HUDEP-2 (cell line): ENCODE measurements at regions not wholly inside any gene's neighbourhood (a gene's known extent, or its start where the extent isn't known, plus 50 kb on each side); places are given as distances from the start of the nearest gene placed in this dataset.
"Not testable (repeated sequence)": the region's sequence is repeated elsewhere in the genome, so short reads cannot be mapped to it uniquely, and the experiment has no call there.

Source experiments
- DNase-seq, 76 experiments: peaks; one replicate each; lab custom pipeline; 2025; ENCODE audit not compliant: unreplicated experiment in 76 of 76; lab: John Stamatoyannopoulos, UW

DNA sequence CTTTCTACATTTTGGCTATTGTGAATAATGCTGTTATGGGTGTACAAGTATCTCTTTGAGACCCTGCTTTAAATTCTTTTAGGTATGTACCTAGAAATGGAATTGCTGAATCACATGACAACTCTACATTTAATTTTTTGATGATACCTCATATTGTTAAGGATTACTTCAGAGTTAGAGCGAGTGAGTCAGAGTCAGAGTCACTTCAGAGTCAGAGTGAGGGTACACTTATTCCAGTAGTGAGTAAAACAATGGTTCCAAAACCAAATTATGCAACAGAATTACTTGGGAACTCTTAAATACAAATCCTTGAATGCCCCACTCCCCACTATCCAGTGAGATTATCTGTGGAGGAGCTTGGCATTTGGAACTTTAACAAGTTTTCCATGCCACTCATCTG, 50.3 kb upstream of the SNRK start:
- no peak for DNase-seq

GRCh38 chr3:43233062-43233461, 53.3 kb upstream of the SNRK start:
- no peak for DNase-seq

DNA sequence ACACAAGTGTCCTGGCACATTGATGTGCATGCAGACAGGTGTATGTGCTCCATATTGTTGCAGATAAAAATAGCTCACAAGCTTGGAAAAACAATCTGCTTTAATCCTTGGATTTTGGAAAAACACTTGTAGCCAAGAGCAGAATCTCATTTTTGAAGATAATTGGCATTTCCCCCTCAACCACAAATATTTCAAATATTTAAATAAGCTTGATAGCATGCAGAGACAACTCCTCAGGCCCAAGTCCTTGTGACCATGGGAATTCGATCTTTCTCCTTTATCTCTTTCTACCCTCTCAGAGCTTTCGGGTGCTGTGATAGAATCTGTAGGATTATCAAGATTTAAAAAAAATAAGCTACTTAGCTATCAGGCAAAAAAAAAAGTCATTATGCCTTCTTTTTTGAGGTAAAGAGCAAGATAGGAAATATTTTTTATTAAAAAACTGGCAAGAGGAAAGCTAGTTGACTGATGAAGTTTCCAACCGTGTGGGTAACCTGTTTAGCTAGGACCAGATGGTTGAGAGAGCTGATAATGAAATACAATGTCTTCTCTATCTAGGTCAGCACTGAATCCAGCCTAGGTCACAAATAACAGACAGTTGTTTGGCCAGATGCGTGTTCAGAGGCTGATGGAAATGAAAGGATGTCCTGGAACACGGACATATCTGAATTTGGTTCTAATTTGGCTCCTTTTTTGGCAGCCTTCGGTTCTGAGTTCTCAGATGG, 54.9 kb upstream of the SNRK start:
- DNase-seq, result no peak

DNA sequence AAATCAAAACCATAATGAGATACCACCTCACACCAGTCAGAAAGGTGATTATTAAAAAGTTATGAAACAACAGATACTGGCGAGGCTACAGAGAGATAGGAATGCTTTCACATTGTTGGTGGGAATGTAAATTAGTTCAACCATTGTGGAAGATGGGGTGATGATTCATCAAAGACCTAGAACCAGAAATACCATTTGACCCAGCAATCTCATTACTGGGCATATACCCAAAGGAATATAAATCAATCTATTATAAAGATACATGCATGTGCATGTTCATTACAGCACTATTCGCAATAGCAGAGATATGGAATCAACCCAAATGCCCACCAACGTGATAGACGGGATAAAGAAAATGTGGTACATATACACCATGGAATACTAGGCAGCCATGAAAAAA, 56.5 kb upstream of the SNRK start:
- not testable (repeated sequence) for DNase-seq

DNA sequence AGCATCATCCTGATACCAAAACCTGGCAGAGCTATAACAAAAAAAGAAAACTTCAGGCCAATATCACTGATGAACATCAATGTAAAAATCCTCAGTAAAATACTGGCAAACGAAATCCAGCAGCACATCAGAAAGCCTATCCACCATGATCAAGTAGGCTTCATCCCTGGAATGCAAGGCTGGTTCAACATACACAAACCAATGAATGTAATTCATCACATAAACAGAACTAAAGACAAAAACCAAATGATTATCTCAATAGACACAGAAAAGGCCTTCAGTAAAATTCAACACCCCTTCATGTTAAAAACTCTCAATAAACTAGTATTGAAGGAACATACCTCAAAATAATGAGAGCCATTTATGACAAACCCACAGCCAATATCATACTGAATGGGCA, 58.7 kb upstream of the SNRK start:
- DNase-seq, result not testable (repeated sequence)

- DNase-seq, result no peak
Measured at GRCh38 chr3:43224405-43225073, 61.8 kb upstream of the SNRK start.

DNA sequence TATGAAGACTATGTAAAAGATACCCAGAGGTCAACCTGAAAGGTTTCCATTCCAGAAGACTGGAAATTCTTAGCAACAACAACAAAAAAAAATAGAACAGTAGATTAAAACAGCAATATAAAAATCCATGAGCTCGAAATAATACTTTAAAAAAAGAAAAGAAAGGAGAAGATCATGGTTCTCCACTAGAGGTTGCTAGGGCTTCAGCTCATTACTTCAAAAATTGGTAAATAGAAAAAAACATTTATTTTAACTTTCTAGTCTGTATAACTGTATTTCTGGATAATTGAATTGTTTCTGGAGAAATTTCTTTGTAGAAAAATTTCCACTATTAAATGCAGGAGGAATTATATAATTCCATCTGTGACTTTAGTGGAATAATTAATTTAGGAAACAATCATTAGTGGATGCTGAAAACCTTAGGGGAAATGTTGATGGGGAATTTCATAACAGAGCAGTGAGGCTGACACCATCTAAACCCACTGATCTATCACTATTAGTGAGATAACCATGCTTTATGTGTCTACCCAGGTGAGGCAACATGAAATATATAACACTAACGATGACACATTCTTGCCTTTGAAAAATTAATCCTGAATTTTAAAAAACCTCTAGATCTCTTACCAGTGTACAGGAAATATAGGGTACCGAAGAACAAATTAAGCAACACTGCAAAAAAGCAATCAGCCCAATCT, 62.5 kb upstream of the SNRK start:
- no peak for DNase-seq

GRCh38 chr3:43222590-43222989, 63.8 kb upstream of the SNRK start:
- no peak for DNase-seq

DNA sequence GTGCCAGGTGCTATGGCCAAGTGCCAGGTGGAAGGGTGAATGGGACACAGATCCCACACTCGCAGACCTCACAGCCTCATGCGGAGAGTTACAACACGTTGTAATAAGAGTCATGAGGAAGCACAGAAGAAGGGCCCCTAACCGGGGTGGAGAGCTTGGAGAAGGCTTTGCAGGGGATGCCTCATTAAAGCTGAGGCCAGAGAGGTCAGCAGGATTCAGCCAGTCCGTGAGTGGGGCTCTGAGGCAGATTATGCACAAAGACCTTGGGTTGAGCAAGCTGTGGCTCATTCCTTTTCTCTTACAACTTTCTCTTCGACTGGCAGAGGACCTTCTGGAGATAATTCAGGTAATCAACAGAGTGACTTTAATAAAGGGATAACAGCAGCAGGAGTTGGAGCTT, 65.3 kb upstream of the SNRK start:
- no peak for DNase-seq

DNA sequence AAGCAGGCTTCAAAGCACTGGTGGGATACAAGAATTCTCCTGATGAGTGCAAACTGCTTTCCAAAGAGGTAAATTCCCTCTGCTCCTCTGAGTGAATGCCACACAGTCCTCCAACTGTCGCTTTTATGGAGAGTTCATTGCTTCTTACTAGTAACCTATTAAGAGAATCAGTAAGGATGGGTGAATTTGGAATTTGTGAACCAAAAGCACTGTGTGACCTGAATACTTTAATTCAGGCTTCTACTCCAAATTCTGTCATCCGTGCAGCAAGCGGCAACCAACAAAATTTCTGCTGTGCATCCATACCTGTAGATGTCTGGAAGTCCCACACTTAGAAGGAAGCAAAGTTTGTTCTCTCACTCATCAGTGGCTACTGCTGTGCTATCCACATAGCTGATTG, 66.7 kb upstream of the SNRK start:
- DNase-seq, result no peak

- no peak for DNase-seq
Measured at GRCh38 chr3:43218921-43219320, 67.4 kb upstream of the SNRK start.

DNA sequence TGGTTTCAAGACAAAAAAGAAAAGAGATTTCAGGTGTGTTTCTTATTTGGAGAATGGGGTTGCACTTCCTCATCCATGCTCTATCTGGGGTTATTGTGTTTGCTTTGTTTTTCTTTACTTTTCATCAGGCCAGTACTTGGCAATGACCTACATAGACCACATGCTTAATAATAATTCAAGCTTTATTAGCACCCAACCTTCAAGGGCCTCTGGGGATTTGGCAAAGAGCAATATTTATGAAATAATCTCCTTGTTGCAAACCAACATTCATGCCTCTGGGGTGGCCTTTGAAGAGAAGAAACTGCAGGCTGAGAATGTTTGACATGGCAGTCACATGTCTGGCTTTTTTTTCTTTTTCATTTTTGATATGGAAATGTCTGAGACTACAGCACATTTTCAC, 68.2 kb upstream of the SNRK start:
- DNase-seq, result no peak

- no peak for DNase-seq
Measured at GRCh38 chr3:43217633-43218032, 68.7 kb upstream of the SNRK start.

DNA sequence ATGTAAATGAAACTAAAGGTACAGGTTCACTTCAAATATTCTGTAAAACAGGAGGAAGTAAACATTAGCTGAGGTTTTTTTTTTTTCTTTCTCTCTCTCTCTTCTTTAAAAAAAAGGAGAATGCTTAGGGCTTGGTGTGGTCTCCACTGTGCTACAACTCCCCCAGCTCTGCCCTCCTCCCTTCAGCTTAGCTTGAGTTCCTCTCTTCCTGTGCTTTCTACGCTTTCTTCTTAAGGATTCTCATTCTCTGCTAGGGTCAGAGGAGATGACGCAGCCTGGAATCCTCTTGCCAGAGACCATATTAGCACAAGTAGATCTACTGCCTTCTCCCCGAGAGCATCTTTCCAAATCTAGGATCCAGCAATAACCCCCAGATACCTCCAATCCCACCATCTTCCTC, 69.1 kb upstream of the SNRK start:
- DNase-seq, result no peak

- DNase-seq, result peak in 1 of 76 experiments; percentile 0
Measured at GRCh38 chr3:43215663-43216275, 70.6 kb upstream of the SNRK start.

- DNase-seq, result no peak
Measured at GRCh38 chr3:43215138-43215537, 71.2 kb upstream of the SNRK start.

DNA sequence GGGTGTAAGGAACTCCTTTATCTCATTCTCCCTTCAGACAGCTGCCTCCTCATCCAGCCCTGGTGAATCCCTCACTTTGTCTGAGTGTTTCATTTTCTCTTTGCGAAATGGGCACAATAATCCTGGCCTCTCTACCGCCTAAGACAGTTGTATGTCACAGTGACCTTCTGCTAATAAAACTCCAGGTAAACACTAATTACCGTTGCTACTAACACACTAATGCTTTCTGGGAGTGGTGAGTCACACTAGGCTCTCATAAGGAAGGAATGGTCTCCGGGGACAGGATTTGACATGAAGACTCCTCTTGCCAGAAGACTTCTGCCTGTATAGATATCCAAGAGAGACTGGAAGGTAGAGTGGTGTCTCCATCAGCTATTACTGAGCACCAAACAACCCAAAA, 71.7 kb upstream of the SNRK start:
- DNase-seq, result no peak

DNA sequence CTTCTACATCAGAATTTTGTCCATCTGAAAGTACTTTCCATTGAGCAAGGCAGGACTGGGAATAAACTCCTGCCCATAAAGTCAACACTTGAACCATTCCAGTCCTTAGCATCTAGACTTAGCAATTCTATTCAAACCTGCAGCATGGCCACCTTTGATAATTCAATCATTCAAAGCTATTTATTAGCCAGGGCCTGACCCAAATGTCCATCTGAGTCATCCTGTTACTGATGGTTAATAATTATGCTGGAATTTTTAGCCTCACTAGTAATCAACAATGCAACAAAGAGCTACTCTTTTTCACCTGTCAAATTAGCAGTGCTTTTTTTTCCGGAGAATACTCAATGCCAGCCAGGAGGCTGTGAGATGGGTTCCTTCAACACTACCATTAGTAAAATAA, 72.7 kb upstream of the SNRK start:
- DNase-seq, result no peak

DNA sequence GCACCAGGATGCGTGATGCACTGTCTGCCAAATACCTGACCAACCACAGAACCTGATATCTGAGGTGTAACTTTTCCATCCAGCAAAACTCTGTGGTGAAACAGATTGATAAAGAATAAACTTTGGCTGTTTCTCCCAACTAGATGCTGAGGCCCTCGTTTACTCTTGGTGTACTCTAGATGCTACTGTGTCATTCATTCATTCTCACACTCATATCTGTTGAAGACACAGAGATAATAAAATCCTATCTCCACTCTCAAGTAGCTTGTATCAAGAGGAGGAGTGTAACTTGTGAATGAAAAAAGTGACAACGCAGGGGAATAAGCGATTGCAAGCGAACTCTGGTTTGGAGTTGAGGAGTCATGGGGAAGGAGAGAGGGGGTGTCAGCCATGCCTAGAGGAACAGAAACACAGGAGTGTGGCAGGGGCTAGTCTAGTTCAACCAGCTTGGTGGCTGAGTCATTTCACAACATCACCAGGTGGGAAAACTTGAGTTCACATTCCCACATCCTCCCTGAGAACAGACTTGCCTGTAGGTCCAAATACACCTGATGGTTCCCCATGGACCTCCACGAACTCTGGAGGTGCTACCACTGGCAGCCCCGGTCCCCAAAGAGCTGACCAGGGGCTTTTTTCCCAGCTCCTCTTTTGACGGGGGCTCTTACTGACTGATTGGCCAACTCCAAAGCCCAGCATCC, 73.3 kb upstream of the SNRK start:
- DNase-seq, result no peak

GRCh38 chr3:43211681-43212080, 74.7 kb upstream of the SNRK start:
- no peak for DNase-seq
